ENCODE measurements at regions not wholly inside any gene's neighbourhood (a gene's known extent, or its start where the extent isn't known, plus 50 kb on each side); places are given as distances from the start of the nearest gene placed in this dataset.

DNA sequence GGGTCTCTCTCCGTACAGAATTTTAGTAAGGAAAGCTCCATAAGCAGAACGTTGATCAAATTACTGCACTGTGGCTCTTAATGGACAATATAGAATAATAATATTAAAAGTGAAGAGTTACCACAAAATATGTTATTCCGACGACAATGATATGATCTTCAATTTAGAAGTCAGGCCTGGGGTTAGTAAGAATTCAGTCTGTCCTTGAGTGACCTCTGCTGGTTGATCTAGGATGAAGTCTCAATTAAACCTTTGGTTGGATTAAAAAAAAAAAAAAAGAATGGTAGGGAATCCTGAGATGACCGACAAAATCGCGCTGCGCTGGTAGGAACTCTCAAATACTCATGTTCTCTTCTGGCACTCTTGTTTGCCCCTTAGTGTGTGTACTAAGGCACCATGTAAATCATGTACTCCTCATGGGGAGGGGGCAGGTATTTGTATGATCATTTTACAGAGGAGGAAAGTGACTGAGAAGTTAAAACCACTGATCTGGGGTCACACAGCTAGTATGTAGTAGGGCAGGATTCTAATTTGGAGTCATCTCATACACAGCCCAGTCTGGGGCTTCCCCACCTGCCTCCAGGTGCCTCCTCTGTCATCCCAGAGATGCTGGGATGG, 161.3 kb upstream of the NPVF start:
- TF ChIP-seq, protein P1, sequence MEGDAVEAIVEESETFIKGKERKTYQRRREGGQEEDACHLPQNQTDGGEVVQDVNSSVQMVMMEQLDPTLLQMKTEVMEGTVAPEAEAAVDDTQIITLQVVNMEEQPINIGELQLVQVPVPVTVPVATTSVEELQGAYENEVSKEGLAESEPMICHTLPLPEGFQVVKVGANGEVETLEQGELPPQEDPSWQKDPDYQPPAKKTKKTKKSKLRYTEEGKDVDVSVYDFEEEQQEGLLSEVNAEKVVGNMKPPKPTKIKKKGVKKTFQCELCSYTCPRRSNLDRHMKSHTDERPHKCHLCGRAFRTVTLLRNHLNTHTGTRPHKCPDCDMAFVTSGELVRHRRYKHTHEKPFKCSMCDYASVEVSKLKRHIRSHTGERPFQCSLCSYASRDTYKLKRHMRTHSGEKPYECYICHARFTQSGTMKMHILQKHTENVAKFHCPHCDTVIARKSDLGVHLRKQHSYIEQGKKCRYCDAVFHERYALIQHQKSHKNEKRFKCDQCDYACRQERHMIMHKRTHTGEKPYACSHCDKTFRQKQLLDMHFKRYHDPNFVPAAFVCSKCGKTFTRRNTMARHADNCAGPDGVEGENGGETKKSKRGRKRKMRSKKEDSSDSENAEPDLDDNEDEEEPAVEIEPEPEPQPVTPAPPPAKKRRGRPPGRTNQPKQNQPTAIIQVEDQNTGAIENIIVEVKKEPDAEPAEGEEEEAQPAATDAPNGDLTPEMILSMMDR (IDR thresholded peaks at IDR 0.05), result peak; percentile 59
- TF ChIP-seq ESRRA (IDR thresholded peaks at IDR 0.05; ENCODE audit: borderline replicate concordance, low read length) (no peak), BHLHE40 (IDR thresholded peaks at IDR 0.05; ENCODE audit: low read depth, low read length) (no peak), JUN (IDR thresholded peaks at IDR 0.05) (no peak)

Measured in A549 (cell line).